Mesenchymal stem cell (in vitro differentiated cells and primary cell): ENCODE measurements at regions not wholly inside any gene's neighbourhood (a gene's known extent, or its start where the extent isn't known, plus 50 kb on each side); places are given as distances from the start of the nearest gene placed in this dataset.
"Not testable (repeated sequence)": the region's sequence is repeated elsewhere in the genome, so short reads cannot be mapped to it uniquely, and the experiment has no call there.

Experiments
- DNase-seq: peaks from one replicate; pipeline ENCODE4 v3.0.0-alpha.2; 2013
- H2AFZ ChIP-seq: one replicate; pipeline ENCODE4 v1.6.1; 2013; ENCODE audit warnings: low read depth, mild to moderate bottlenecking, control low read depth, inconsistent platforms, low read length, moderate library complexity
- H2AK5ac ChIP-seq: 2 replicates; pipeline ENCODE4 v1.6.1; 2013; ENCODE audit warnings: low read length, moderate library complexity, mild to moderate bottlenecking, inconsistent platforms; ENCODE audit not compliant: severe bottlenecking
- H2BK120ac ChIP-seq: one replicate; pipeline ENCODE4 v1.6.1; 2013; ENCODE audit warnings: low read depth, mild to moderate bottlenecking, inconsistent platforms, low read length, moderate library complexity
- H2BK12ac ChIP-seq, 2 experiments: one replicate each; pipeline ENCODE4 v1.6.1; 2013; ENCODE audit warnings: inconsistent platforms in 2 of 2, low read length in 2 of 2, mild to moderate bottlenecking in 2 of 2, moderate library complexity in 2 of 2, control low read depth in 1 of 2
- H2BK15ac ChIP-seq: one replicate; pipeline ENCODE4 v1.6.1; 2013; ENCODE audit warnings: mild to moderate bottlenecking, low read depth, inconsistent platforms; ENCODE audit not compliant: poor library complexity, severe bottlenecking
- H2BK5ac ChIP-seq: 2 replicates; pipeline ENCODE4 v1.6.1; 2013; ENCODE audit warnings: low read depth, mild to moderate bottlenecking, low read length, control low read depth, inconsistent platforms; ENCODE audit not compliant: poor library complexity, severe bottlenecking
- H3K14ac ChIP-seq, 2 experiments: one replicate each; pipeline ENCODE4 v1.6.1; 2013; ENCODE audit warnings: inconsistent platforms in 2 of 2, low read length in 2 of 2, control low read depth in 1 of 2, mild to moderate bottlenecking in 1 of 2, moderate library complexity in 1 of 2
- H3K18ac ChIP-seq, 2 experiments: one replicate each; pipeline ENCODE4 v1.6.1; 2013; ENCODE audit warnings: inconsistent platforms in 2 of 2, low read length in 2 of 2, control low read depth in 1 of 2, low read depth in 1 of 2, mild to moderate bottlenecking in 1 of 2
- H3K23ac ChIP-seq, 2 experiments: one replicate each; pipeline ENCODE4 v1.6.1; 2013; ENCODE audit warnings: inconsistent platforms in 2 of 2, low read length in 2 of 2, mild to moderate bottlenecking in 2 of 2, moderate library complexity in 2 of 2, control low read depth in 1 of 2
- H3K27ac ChIP-seq: 2 replicates; pipeline ENCODE4 v1.5.1; 2013; ENCODE audit warnings: mild to moderate bottlenecking, moderate library complexity, low read length, control low read depth, inconsistent platforms; ENCODE audit not compliant: poor library complexity, severe bottlenecking
- H3K27me3 ChIP-seq, 2 experiments: 2 replicates each; pipeline versions ENCODE4 v1.6.1 to v1.7.0; 2013; ENCODE audit warnings: low read length in 2 of 2, mild to moderate bottlenecking in 2 of 2, moderate library complexity in 2 of 2, control low read depth in 1 of 2, inconsistent platforms in 1 of 2; ENCODE audit not compliant: control insufficient read depth in 1 of 2, insufficient read depth in 1 of 2
- H3K36me3 ChIP-seq, 2 experiments: 2 replicates each; pipeline versions ENCODE4 v1.6.1 to v1.7.0; 2013; ENCODE audit warnings: low read length in 2 of 2, control low read depth in 1 of 2, inconsistent platforms in 1 of 2, low read depth in 1 of 2, mild to moderate bottlenecking in 1 of 2; ENCODE audit not compliant: insufficient read depth in 2 of 2, control insufficient read depth in 1 of 2
- H3K4ac ChIP-seq, 2 experiments: one replicate each; pipeline ENCODE4 v1.6.1; 2013; ENCODE audit warnings: inconsistent platforms in 2 of 2, low read length in 2 of 2, mild to moderate bottlenecking in 2 of 2, moderate library complexity in 2 of 2, control low read depth in 1 of 2, low read depth in 1 of 2
- H3K4me1 ChIP-seq: 2 replicates; pipeline ENCODE4 v1.6.1; 2013; ENCODE audit warnings: low read depth, low read length, control low read depth; ENCODE audit not compliant: control insufficient read depth, insufficient read depth
- H3K4me2 ChIP-seq: 2 replicates; pipeline ENCODE4 v1.6.1; 2013; ENCODE audit warnings: low read length, mild to moderate bottlenecking, inconsistent platforms; ENCODE audit not compliant: poor library complexity, severe bottlenecking
- H3K4me3 ChIP-seq, 2 experiments: 2 replicates each; pipeline versions ENCODE4 v1.5.1 to v1.7.0; 2013; ENCODE audit warnings: low read length in 2 of 2, mild to moderate bottlenecking in 2 of 2, control low read depth in 1 of 2, low read depth in 1 of 2; ENCODE audit not compliant: insufficient read depth in 1 of 2
- H3K79me1 ChIP-seq: replicated peaks from 2 replicates; pipeline ENCODE4 v1.6.1; 2013; ENCODE audit warnings: mild to moderate bottlenecking, control low read depth, low read length, inconsistent platforms; ENCODE audit not compliant: poor library complexity, severe bottlenecking
- H3K9ac ChIP-seq: 2 replicates; pipeline ENCODE4 v1.7.0; 2013; ENCODE audit warnings: mild to moderate bottlenecking, low read length, moderate library complexity
- H3K9me3 ChIP-seq: 2 replicates; pipeline ENCODE4 v1.7.0; 2013; ENCODE audit warnings: mild to moderate bottlenecking, low read length; ENCODE audit not compliant: control insufficient read depth
- H4K8ac ChIP-seq: one replicate; pipeline ENCODE4 v1.6.1; 2013; ENCODE audit warnings: inconsistent platforms, mild to moderate bottlenecking, low read length, moderate library complexity
- H4K91ac ChIP-seq: one replicate; pipeline ENCODE4 v1.6.1; 2013; ENCODE audit warnings: mild to moderate bottlenecking, low read length, inconsistent platforms
- WGBS: methylation state at CpG from one replicate; pipeline ENCODE4 v1.1.7; 2013; ENCODE audit warnings: mixed read lengths; 5-methylcytosine and 5-hydroxymethylcytosine counted together

- not testable (repeated sequence) for H3K27me3 ChIP-seq, H3K4me2 ChIP-seq, H2BK5ac ChIP-seq, H3K79me1 ChIP-seq, H3K9ac ChIP-seq, H3K18ac ChIP-seq, H2BK15ac ChIP-seq, H2AK5ac ChIP-seq, H3K14ac ChIP-seq, H2BK12ac ChIP-seq, DNase-seq, H3K27ac ChIP-seq, H3K4ac ChIP-seq, H3K4me3 ChIP-seq, H4K8ac ChIP-seq, H3K23ac ChIP-seq, H3K4me1 ChIP-seq, H3K9me3 ChIP-seq, H3K36me3 ChIP-seq, H4K91ac ChIP-seq, H2AFZ ChIP-seq, H2BK120ac ChIP-seq
- 95% methylated on average over 15 of the region's 19 CpGs for WGBS
Measured at GRCh38 chr4:100608651-100609050, 90.8 kb upstream of the EMCN start.

- Histone ChIP-seq H3K14ac (no peak overlapping the region), H3K4me2 (no peak overlapping the region), H2BK5ac (no peak overlapping the region), H3K36me3 (no peaks in the 10 kb centered on the region), H3K9ac (no peak overlapping the region), H3K23ac (no peak overlapping the region), H3K27me3 (no peaks in the 10 kb centered on the region), H3K4me1 (no peaks in the 10 kb centered on the region), H4K8ac (no peak overlapping the region), H2AK5ac (no peak overlapping the region), H3K79me1 (no peaks in the 10 kb centered on the region), H4K91ac (no peak overlapping the region), H2BK12ac (no peak overlapping the region), H2BK15ac (no peak overlapping the region), H3K4ac (no peak overlapping the region), H3K18ac (no peak overlapping the region), H3K9me3 (no peaks in the 10 kb centered on the region), H3K27ac (no peak overlapping the region), H3K4me3 (no peak overlapping the region), H2AFZ (no peak overlapping the region), H2BK120ac (no peak overlapping the region)
- no peak for DNase-seq
- 71% methylated on average over 1 of the region's 1 CpG for WGBS
Measured at GRCh38 chr4:100605144-100605543, 87.3 kb upstream of the EMCN start.

- 75% methylated on average over 2 of the region's 2 CpGs for WGBS
- Histone ChIP-seq H3K4ac (no peak overlapping the region), H2AK5ac (no peak overlapping the region), H4K8ac (no peak overlapping the region), H3K4me3 (no peak overlapping the region), H3K27me3 (no peaks in the 10 kb centered on the region), H3K23ac (no peak overlapping the region), H3K9ac (no peak overlapping the region), H2BK5ac (no peak overlapping the region), H4K91ac (no peak overlapping the region), H3K9me3 (no peaks in the 10 kb centered on the region), H2BK15ac (no peak overlapping the region), H3K27ac (no peak overlapping the region), H2BK120ac (no peak overlapping the region), H2AFZ (no peak overlapping the region), H3K4me1 (no peaks in the 10 kb centered on the region), H3K14ac (no peak overlapping the region), H3K18ac (no peak overlapping the region), H2BK12ac (no peak overlapping the region), H3K36me3 (no peaks in the 10 kb centered on the region), H3K4me2 (no peak overlapping the region), H3K79me1 (no peaks in the 10 kb centered on the region)
- DNase-seq, result no peak
Measured at GRCh38 chr4:100593935-100594334, 76.1 kb upstream of the EMCN start.

GRCh38 chr4:100591161-100591876, 73.5 kb upstream of the EMCN start:
- Histone ChIP-seq H4K91ac (no peak overlapping the region), H3K9me3 (no peaks in the 10 kb centered on the region), H2BK15ac (no peak overlapping the region), H3K79me1 (no peaks in the 10 kb centered on the region), H3K27ac (no peak overlapping the region), H3K27me3 (no peaks in the 10 kb centered on the region), H2BK120ac (no peak overlapping the region), H3K14ac (peak overlapping the region in 1 of 2 experiments; percentile 28), H3K9ac (no peak overlapping the region), H2AFZ (no peak overlapping the region), H3K36me3 (no peaks in the 10 kb centered on the region), H3K4me3 (no peak overlapping the region), H3K4me2 (no peak overlapping the region), H3K4me1 (no peaks in the 10 kb centered on the region), H3K18ac (no peak overlapping the region), H3K4ac (no peak overlapping the region), H4K8ac (no peak overlapping the region), H2BK5ac (no peak overlapping the region), H2BK12ac (no peak overlapping the region), H3K23ac (no peak overlapping the region), H2AK5ac (no peak overlapping the region)
- whole genome bisulfite sequencing, result 80% methylated on average over 6 of the region's 7 CpGs
- no peak for DNase-seq
